Muscle layer of colon (tissue), 2 donors: ENCODE measurements at regions not wholly inside any gene's neighbourhood (a gene's known extent, or its start where the extent isn't known, plus 50 kb on each side); places are given as distances from the start of the nearest gene placed in this dataset.
"Not testable (repeated sequence)": the region's sequence is repeated elsewhere in the genome, so short reads cannot be mapped to it uniquely, and the experiment has no call there.

Experiments
- H3K27ac ChIP-seq: one replicate; pipeline ENCODE4 v1.7.0; 2013; ENCODE audit warnings: low read depth, mild to moderate bottlenecking, low read length, moderate library complexity
- H3K27me3 ChIP-seq, 2 donors: one replicate each; pipeline ENCODE4 v1.7.0; 2013; ENCODE audit warnings: low read length in 2 of 2, mild to moderate bottlenecking in 2 of 2; ENCODE audit not compliant: insufficient read depth in 2 of 2, control insufficient read depth in 1 of 2
- H3K36me3 ChIP-seq: one replicate; pipeline ENCODE4 v1.7.0; 2013; ENCODE audit warnings: mild to moderate bottlenecking, low read length; ENCODE audit not compliant: insufficient read depth
- H3K4me1 ChIP-seq: one replicate; pipeline ENCODE4 v1.7.0; 2013; ENCODE audit warnings: mild to moderate bottlenecking, low read length; ENCODE audit not compliant: insufficient read depth
- H3K4me3 ChIP-seq, 2 donors: one replicate each; pipeline ENCODE4 v1.7.0; 2013; ENCODE audit warnings: low read length in 2 of 2, low read depth in 1 of 2, mild to moderate bottlenecking in 1 of 2, moderate library complexity in 1 of 2
- H3K9ac ChIP-seq: one replicate; pipeline ENCODE4 v1.7.0; 2013; ENCODE audit warnings: low read length
- H3K9me3 ChIP-seq: one replicate; pipeline ENCODE4 v1.7.0; 2013; ENCODE audit warnings: mild to moderate bottlenecking, low read length
- donor health status: abdominal sarcoma.
- donor health status: Adenocarcinoma of cecum.

DNA sequence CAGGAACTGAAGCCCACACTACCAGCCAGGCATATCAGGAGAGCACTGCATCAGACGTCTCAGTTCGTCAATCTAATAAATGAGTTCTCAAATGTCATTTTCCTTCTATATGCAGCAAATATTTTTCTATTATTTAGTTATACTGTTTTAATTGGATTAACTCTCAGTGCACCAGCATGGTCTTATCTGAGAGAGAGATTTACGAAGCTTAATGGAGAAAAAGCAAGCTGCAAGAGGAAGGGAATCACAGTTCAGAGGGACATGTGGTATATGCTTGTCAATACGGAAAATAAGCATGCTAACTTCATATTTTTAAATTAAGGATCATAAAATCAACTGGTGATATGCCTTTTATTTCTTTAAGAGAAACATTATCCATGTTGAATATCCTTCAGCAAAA, 213.1 kb upstream of the NECTIN3 start:
- Histone ChIP-seq H3K27ac (no peak overlapping the region), H3K4me3 (no peak overlapping the region), H3K36me3 (no peaks in the 10 kb centered on the region), H3K4me1 (no peaks in the 10 kb centered on the region), H3K9me3 (no peaks in the 10 kb centered on the region), H3K9ac (no peak overlapping the region), H3K27me3 (no peaks in the 10 kb centered on the region)

DNA sequence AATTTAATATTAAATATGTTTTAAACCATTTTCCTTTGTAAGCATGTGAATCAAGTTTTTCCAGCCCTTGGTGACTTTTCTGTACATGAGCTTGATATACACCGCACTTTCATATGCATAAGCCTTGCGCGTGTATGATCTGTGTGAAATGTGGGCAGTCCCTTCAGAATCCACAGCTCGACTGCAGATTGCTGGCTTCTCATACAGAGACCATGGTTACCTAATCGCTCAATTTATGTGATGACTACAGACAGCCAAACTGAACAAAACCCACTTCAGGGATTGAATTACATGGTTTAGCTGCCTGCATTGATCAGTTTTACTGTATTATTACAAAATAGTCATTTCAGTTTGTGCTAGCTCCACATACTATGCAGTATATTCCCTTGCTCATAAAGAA, 212.3 kb upstream of the NECTIN3 start:
- Histone ChIP-seq H3K27ac (no peak overlapping the region), H3K4me3 (no peak overlapping the region), H3K36me3 (no peaks in the 10 kb centered on the region), H3K4me1 (no peaks in the 10 kb centered on the region), H3K9me3 (no peaks in the 10 kb centered on the region), H3K9ac (no peak overlapping the region), H3K27me3 (no peaks in the 10 kb centered on the region)

DNA sequence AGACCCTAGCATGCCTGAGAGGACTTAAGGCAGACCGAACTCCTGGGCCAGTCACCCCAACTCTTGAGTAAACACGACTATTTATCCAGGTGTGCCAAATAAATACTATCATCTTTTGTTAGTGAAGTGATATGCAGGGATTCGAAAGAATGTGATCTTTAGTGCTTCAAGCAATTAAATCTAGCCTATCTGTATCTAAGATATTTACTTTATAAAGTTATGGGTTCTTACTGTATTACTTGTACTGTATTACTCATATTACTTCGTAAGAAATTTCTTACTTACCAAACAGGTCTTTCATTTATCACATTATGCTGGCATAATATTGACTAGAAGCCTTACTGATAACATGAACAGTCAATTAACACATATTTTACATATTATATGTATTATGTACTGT, 211.6 kb upstream of the NECTIN3 start:
- Histone ChIP-seq H3K4me1 (no peaks in the 10 kb centered on the region), H3K27me3 (no peaks in the 10 kb centered on the region), H3K27ac (no peak overlapping the region), H3K36me3 (no peaks in the 10 kb centered on the region), H3K9me3 (no peaks in the 10 kb centered on the region), H3K9ac (no peak overlapping the region), H3K4me3 (no peak overlapping the region)

DNA sequence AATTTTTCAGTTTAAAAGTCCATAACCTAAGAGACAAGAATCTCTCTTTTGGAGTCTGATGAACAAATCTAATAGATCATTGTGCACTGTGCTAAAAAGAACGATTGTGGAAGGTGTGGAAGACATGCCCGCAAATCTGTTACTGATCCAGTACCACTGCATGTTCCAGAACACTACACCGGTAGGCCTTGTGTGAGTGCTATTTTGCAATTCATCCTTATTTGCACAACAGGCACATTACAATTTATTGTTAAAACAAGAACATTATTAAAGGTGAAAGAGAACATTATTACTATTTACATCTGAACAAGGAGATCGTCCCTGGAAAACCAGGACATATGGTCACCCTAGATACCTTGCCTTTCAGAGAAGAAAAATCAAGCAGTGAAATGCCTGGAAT, 205.7 kb upstream of the NECTIN3 start:
- no peaks in the 10 kb centered on the region for H3K27me3 ChIP-seq
- H3K9ac ChIP-seq, result no peak overlapping the region
- H3K27ac ChIP-seq, result no peak overlapping the region
- no peaks in the 10 kb centered on the region for H3K9me3 ChIP-seq
- no peaks in the 10 kb centered on the region for H3K4me1 ChIP-seq
- H3K4me3 ChIP-seq, result no peak overlapping the region
- H3K36me3 ChIP-seq, result no peaks in the 10 kb centered on the region

DNA sequence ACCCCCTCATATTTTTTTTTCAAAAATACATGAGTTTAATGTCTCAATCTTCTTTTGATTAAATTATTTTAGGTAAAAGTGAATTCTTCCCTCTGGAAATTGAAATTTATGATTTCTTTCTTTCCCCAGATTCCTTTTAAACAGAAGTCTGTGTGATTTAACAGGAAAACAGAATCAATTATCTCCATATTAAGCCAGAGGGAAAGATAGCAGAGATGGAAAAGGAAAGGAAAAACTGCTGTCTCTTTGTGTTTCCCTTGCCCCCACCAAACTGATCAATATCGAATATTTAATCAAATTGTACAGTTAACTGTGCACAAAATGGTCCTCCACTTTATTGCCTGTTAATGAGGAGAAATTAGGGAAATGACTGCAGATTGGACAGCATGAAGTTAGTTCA, 203.5 kb upstream of the NECTIN3 start:
- Histone ChIP-seq H3K27me3 (no peaks in the 10 kb centered on the region), H3K4me1 (no peaks in the 10 kb centered on the region), H3K4me3 (no peak overlapping the region), H3K27ac (no peak overlapping the region), H3K9me3 (no peaks in the 10 kb centered on the region), H3K9ac (no peak overlapping the region), H3K36me3 (no peaks in the 10 kb centered on the region)

DNA sequence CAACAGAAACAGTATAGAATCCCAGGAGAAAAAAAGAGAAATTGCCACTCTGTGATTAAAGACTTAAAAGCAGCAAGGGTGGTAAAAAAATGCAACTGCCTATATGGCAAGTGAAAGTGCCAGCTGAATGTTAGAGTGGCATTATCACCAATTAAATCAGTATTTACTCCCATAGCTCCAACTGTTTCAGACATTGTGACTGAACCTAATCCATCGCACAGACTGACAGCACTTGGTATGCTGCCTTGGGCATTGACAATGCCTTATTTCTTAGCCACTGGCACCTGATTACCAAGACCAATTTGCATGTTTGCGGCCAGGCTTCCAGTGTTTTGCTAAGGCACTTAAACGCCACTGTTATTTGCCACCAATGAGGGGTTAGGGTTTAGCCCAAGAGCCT, 201.9 kb upstream of the NECTIN3 start:
- H3K9ac ChIP-seq, result no peak overlapping the region
- no peak overlapping the region for H3K27ac ChIP-seq
- no peaks in the 10 kb centered on the region for H3K4me1 ChIP-seq
- H3K27me3 ChIP-seq, result no peaks in the 10 kb centered on the region
- no peak overlapping the region for H3K4me3 ChIP-seq
- no peaks in the 10 kb centered on the region for H3K36me3 ChIP-seq
- no peaks in the 10 kb centered on the region for H3K9me3 ChIP-seq

DNA sequence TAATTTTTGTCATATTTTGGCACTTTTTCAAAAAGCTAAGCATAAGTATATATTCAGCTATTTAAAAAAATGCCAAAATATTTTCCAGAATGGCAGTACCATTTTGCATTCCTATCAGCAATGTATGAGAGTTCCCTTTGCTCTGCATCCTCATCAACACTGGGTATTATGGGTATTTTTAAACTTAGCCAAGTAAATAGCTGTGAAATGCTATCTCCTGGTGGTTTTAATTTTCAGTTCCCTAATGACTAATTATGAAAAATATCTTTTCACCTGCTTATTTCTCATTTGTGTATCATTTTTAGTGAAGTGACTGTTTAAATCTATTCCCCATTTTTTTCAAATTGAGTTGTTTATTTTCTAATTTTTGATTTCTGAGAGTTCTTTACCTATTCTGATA, 199.7 kb upstream of the NECTIN3 start:
- no peaks in the 10 kb centered on the region for H3K27me3 ChIP-seq
- no peak overlapping the region for H3K27ac ChIP-seq

DNA sequence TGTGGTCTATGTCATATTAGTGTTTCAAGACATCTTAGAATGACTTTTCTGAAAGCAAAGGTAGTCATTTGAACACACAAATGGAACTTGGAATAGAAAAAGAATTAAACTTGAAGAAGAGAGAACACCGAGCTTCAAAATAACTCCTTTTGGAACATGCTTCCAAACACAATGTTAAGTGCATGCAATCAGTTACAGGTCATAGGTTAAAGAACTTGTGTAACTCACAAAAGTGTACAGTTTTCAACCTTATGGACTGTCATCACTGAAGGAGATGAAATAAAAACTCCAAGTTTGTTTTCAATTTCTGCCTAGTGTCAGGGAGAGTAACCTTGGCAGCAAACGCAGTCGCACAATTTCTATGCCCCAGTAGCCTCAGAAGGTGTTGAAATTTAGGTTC, 192.9 kb upstream of the NECTIN3 start:
- Histone ChIP-seq H3K9ac (no peak overlapping the region), H3K4me1 (peaks cover 5% of the 10 kb centered on the region), H3K27me3 (no peaks in the 10 kb centered on the region), H3K36me3 (no peaks in the 10 kb centered on the region), H3K9me3 (no peaks in the 10 kb centered on the region), H3K4me3 (no peak overlapping the region), H3K27ac (no peak overlapping the region)

More for the DNA sequence above, 199.7 kb upstream of the NECTIN3 start:
- H3K36me3 ChIP-seq, result no peaks in the 10 kb centered on the region
- no peaks in the 10 kb centered on the region for H3K4me1 ChIP-seq
- no peak overlapping the region for H3K9ac ChIP-seq
- no peaks in the 10 kb centered on the region for H3K9me3 ChIP-seq
- no peak overlapping the region for H3K4me3 ChIP-seq

DNA sequence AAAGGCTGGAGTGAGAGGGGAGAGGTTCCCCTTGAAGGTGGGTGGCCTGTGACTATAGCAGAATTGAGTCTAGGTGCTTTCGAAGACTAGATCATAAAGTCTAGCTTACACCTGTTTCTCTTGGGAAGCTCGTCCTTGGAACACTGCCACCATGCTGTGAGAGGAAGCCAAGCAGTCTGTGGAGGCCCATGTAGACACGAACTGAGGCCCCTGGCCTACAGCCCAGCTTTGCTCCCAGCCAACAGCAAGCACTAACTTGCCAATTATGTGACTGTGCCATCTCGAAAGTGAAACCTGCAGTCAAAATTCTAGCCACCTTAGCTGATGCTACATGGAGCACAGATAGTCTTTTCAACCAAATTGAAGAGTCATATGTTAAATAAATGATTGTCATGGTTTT, 190.5 kb upstream of the NECTIN3 start:
- Histone ChIP-seq H3K4me3 (no peak overlapping the region), H3K36me3 (no peaks in the 10 kb centered on the region), H3K27ac (no peak overlapping the region), H3K27me3 (no peaks in the 10 kb centered on the region), H3K9ac (no peak overlapping the region), H3K4me1 (peaks cover 5% of the 10 kb centered on the region), H3K9me3 (no peaks in the 10 kb centered on the region)

DNA sequence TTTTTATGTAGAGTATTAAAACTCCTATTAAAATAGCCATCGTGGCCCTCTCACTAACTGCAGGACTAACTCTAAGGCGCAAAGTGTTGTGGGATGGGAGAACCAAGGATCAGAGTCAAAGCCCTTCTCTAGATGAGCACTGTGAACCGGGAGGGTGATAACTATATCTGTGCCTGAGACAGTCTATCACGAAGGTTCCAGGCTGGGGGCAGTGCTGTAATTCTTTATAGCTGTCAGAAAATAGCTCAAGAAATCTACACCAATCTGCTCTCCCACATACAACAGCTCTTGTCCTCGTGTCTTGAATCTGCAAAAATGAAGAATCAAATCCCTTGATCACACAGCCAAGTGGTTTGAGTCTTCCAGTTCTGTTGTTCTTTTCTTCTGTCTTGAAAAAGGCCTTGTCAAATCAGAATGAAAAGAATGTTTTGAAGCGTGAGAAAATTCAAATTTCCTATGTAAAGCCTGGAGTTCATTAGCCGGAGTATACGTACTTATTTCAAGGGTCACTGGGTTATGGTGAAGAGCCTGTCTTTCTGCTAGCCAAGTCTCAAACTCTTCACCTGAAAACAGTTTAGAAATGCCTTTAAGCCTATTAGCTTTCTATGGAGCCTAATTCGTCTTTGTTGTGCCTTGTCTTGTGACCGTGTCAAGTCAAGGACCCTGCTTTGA, 185.3 kb upstream of the NECTIN3 start:
- Histone ChIP-seq H3K4me3 (no peak overlapping the region), H3K27me3 (no peaks in the 10 kb centered on the region), H3K36me3 (no peaks in the 10 kb centered on the region), H3K4me1 (peaks cover 1% of the 10 kb centered on the region), H3K9me3 (no peaks in the 10 kb centered on the region), H3K27ac (no peak overlapping the region), H3K9ac (no peak overlapping the region)

DNA sequence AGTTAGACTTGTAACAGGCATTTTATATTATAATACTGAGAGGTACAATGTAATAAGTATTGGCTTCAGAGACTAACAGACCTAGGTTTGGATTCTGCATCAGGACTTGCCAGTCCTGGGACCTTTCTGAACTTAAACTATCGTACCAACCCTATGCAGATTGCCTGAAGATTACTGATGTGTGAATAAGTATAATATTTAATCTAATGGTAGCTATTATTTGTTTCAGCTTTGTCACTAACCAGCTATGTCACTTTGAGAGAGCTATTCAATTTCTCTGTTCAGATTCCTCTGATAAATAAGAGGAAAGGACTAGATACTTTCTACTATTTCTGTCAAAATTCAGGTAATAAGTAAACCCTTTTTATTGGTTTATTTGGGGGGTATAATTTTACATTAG, 184.4 kb upstream of the NECTIN3 start:
- Histone ChIP-seq H3K9ac (no peak overlapping the region), H3K27ac (no peak overlapping the region), H3K9me3 (no peaks in the 10 kb centered on the region), H3K4me3 (no peak overlapping the region), H3K27me3 (no peaks in the 10 kb centered on the region), H3K4me1 (no peaks in the 10 kb centered on the region), H3K36me3 (no peaks in the 10 kb centered on the region)

DNA sequence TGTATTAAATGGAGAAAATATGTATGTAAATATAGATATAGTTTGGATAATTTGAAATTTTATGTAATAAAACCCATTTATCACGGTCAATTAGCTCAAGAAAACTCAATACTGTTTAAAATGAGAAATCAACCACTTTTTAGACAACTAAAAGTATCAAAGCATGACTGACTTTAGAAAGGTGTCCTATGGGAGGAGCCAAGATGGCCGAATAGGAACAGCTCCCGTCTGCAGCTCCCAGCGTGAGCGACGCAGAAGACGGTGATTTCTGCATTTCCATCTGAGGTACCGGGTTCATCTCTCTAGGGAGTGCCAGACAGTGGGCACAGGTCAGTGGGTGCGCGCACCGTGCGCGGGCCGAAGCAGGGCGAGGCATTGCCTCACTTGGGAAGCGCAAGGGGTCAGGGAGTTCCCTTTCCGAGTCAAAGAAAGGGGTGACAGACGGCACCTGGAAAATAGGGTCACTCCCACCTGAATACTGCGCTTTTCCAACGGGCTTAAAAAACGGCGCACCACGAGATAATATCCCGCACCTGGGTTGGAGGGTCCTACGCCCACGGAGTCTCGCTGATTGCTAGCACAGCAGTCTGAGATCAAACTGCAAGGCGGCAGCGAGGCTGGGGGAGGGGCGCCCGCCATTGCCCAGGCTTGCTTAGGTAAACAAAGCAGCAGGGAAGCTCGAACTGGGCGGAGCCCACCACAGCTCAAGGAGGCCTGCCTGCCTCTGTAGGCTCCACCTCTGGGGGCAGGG, 182.8 kb upstream of the NECTIN3 start:
- H3K27ac ChIP-seq, H3K36me3 ChIP-seq, H3K4me3 ChIP-seq, H3K9me3 ChIP-seq, H3K4me1 ChIP-seq, H3K9ac ChIP-seq, H3K27me3 ChIP-seq: not testable (repeated sequence)
